GM12873 (cell line): ENCODE measurements at regions not wholly inside any gene's neighbourhood (a gene's known extent, or its start where the extent isn't known, plus 50 kb on each side); places are given as distances from the start of the nearest gene placed in this dataset.

ENCODE experiments used
- CTCF ChIP-seq: IDR thresholded peaks from 2 replicates; pipeline ENCODE4 v1.5.1; 2012; ENCODE audit warnings: low read depth, mild to moderate bottlenecking, moderate library complexity, low read length, control low read depth; ENCODE audit not compliant: insufficient read depth; ENCODE audit errors: missing control alignments

- TF ChIP-seq CTCF, result no peak
Observed at GRCh38 chr6:111975466-111975865, 78.4 kb upstream of the CCN6 start.

- TF ChIP-seq CTCF, result no peak
Observed at GRCh38 chr6:111976139-111976538, 77.8 kb upstream of the CCN6 start.

- TF ChIP-seq CTCF, result no peak
Observed at GRCh38 chr6:111978532-111979149, 75.3 kb upstream of the CCN6 start.

GRCh38 chr6:111979633-111980032, 74.3 kb upstream of the CCN6 start:
- TF ChIP-seq CTCF, result no peak

GRCh38 chr6:111980143-111980542, 73.8 kb upstream of the CCN6 start:
- TF ChIP-seq CTCF, result no peak

GRCh38 chr6:111980971-111981840, 72.7 kb upstream of the CCN6 start:
- no peak for TF ChIP-seq CTCF

GRCh38 chr6:111982681-111983080, 71.2 kb upstream of the CCN6 start:
- TF ChIP-seq CTCF, result no peak
